Osteocyte (in vitro differentiated cells): ENCODE measurements at regions not wholly inside any gene's neighbourhood (a gene's known extent, or its start where the extent isn't known, plus 50 kb on each side); places are given as distances from the start of the nearest gene placed in this dataset.

ENCODE experiments used
- DNase-seq: peaks from one replicate; pipeline ENCODE4 v3.0.0; 2021; ENCODE audit warnings: mixed read lengths; ENCODE audit not compliant: unreplicated experiment; ENCODE audit errors: extremely low spot score
- H3K27ac Mint-ChIP-seq: one replicate; pipeline ENCODE4 v1.8.0; 2021; ENCODE audit warnings: mild to moderate bottlenecking, mixed read lengths; ENCODE audit not compliant: unreplicated experiment
- H3K27me3 Mint-ChIP-seq: one replicate; pipeline ENCODE4 v1.8.0; 2021; ENCODE audit warnings: mixed read lengths; ENCODE audit not compliant: unreplicated experiment
- H3K36me3 Mint-ChIP-seq: one replicate; pipeline ENCODE4 v1.8.0; 2021; ENCODE audit warnings: mixed read lengths; ENCODE audit not compliant: unreplicated experiment
- H3K4me1 Mint-ChIP-seq: one replicate; pipeline ENCODE4 v1.8.0; 2021; ENCODE audit warnings: mixed read lengths; ENCODE audit not compliant: unreplicated experiment
- H3K4me3 Mint-ChIP-seq: one replicate; pipeline ENCODE4 v1.8.0; 2021; ENCODE audit warnings: mild to moderate bottlenecking, moderate library complexity, mixed read lengths; ENCODE audit not compliant: unreplicated experiment
- H3K9me3 Mint-ChIP-seq: one replicate; pipeline ENCODE4 v1.8.0; 2021; ENCODE audit warnings: mixed read lengths; ENCODE audit not compliant: unreplicated experiment
- TF ChIP-seq, protein P1 (sequence below): fragments of 200-600 bp; sonication (generic); IDR thresholded peaks from 2 replicates; pipeline ENCODE4 v1.5.0; 2021; ENCODE audit warnings: antibody characterized with exemption, mild to moderate bottlenecking, moderate library complexity

DNA sequence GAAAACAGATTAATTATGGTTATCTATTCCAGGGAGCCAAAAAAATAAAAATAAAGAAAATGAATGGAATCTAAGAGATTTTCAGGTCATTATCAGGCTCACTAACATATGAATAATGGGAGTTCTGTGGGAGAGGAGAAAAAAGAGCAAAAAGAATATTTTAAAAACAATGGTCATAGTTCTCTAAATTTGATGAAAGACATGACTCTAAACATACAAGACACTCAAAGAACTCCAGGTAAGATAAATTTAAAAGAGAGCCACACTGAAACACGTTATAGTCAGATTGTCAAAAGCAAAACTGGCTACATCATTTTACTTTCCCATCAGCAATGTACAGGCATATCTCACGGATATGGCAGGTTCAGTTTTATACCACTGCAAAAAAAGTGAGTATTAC, 520.0 kb downstream of the ANKRD50 start:
- DNase-seq: no peak
- H3K4me1 Mint-ChIP-seq: peaks cover 27% of the 10 kb centered on the region
- no peak overlapping the region for H3K27ac Mint-ChIP-seq
- TF ChIP-seq, protein P1, sequence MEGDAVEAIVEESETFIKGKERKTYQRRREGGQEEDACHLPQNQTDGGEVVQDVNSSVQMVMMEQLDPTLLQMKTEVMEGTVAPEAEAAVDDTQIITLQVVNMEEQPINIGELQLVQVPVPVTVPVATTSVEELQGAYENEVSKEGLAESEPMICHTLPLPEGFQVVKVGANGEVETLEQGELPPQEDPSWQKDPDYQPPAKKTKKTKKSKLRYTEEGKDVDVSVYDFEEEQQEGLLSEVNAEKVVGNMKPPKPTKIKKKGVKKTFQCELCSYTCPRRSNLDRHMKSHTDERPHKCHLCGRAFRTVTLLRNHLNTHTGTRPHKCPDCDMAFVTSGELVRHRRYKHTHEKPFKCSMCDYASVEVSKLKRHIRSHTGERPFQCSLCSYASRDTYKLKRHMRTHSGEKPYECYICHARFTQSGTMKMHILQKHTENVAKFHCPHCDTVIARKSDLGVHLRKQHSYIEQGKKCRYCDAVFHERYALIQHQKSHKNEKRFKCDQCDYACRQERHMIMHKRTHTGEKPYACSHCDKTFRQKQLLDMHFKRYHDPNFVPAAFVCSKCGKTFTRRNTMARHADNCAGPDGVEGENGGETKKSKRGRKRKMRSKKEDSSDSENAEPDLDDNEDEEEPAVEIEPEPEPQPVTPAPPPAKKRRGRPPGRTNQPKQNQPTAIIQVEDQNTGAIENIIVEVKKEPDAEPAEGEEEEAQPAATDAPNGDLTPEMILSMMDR: no peak
- H3K36me3 Mint-ChIP-seq: peaks cover 19% of the 10 kb centered on the region
- H3K4me3 Mint-ChIP-seq: no peak overlapping the region
- H3K9me3 Mint-ChIP-seq: peaks cover 36% of the 10 kb centered on the region
- H3K27me3 Mint-ChIP-seq: no peaks in the 10 kb centered on the region

DNA sequence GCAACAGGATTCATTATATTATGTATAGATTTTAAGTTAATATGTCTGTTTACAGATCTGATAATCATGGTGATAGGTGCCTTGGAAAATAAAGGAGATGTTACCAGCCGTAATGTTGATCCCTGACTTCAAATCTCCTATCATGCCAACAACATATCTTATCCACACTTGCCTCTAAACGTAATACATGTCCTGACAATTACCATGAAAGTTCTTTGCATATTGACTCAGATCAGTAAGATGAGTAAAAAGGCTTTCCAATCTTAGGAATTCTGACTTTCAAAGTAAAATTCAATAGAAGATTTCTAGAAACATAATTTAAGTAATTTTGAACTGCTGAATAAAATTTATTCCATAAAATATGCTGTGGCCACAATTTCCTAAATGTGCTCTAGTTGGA, 513.3 kb downstream of the ANKRD50 start:
- peaks cover 5% of the 10 kb centered on the region for H3K36me3 Mint-ChIP-seq
- H3K27ac Mint-ChIP-seq: peak overlapping the region; percentile 82
- TF ChIP-seq, protein P1: no peak
- H3K27me3 Mint-ChIP-seq: no peaks in the 10 kb centered on the region
- no peak for DNase-seq
- peaks cover 17% of the 10 kb centered on the region for H3K9me3 Mint-ChIP-seq
- H3K4me1 Mint-ChIP-seq: peaks cover 37% of the 10 kb centered on the region
- no peak overlapping the region for H3K4me3 Mint-ChIP-seq

DNA sequence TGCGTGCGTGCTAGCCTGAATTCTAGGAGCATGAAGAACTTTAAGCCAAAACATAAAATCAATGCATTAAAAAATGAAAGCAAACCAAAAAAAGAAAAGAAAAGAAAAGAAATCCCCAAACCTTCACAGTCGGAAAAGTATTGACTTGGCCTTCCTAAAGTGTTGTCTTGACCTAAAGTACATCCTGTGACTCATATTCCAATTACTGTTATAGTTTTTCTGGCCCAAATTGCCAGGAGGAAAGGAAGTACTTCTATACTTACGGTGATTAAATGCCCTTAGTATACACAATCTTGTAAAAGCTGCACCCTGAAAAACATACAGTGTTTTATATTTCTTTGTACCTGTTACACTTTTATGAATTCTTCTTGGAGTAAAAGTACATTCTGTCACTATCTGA, 512.8 kb downstream of the ANKRD50 start:
- Mint-ChIP-seq H3K9me3 (peaks cover 13% of the 10 kb centered on the region), H3K4me1 (peaks cover 41% of the 10 kb centered on the region), H3K27ac (peak overlapping the region; percentile 82), H3K27me3 (no peaks in the 10 kb centered on the region), H3K4me3 (peak overlapping the region; percentile 49), H3K36me3 (peaks cover 4% of the 10 kb centered on the region)
- TF ChIP-seq, protein P1: no peak
- no peak for DNase-seq

DNA sequence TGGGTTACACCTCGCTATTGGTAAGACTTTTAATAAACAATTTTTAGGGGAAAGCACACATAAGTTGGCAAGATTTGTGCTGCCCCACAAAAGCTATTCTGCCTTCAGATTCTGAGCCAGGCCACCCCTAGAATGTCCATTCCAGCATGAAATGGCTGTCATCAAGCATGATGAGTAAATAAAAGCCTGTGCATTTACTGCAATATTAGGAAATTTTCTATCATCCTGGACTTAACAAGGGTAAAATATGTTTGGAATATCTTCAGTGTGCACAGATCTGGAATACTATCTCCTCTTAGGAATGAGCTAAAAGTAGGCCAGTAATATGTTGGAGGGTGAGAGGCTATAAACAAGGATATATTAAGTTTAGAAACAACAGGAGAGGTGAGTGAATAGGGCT, 510.9 kb downstream of the ANKRD50 start:
- TF ChIP-seq, protein P1: no peak
- H3K4me1 Mint-ChIP-seq: peaks cover 51% of the 10 kb centered on the region
- H3K9me3 Mint-ChIP-seq: no peaks in the 10 kb centered on the region
- H3K27me3 Mint-ChIP-seq: no peaks in the 10 kb centered on the region
- no peak overlapping the region for H3K4me3 Mint-ChIP-seq
- no peaks in the 10 kb centered on the region for H3K36me3 Mint-ChIP-seq
- no peak for DNase-seq
- no peak overlapping the region for H3K27ac Mint-ChIP-seq

DNA sequence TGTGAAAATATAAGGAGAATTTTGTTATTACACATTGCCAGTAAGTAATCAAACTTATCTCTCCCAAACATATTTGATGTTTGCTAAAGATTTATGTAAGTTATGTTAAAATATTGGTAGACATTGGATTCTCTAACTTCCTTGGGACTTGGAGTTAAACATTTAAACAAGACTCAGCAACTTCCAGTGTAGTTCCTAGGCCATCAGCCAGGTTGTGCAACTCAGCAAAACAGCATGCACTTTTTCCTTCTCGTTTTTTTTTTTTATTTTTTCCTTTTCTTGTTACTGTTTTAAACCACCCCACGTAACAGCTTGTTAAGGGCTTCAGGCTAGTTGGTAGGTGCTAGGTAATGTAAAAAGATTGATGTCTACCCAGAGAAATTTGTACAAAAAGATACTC, 510.4 kb downstream of the ANKRD50 start:
- Mint-ChIP-seq H3K27me3 (no peaks in the 10 kb centered on the region), H3K36me3 (no peaks in the 10 kb centered on the region), H3K9me3 (no peaks in the 10 kb centered on the region), H3K4me3 (no peak overlapping the region), H3K4me1 (peaks cover 55% of the 10 kb centered on the region), H3K27ac (no peak overlapping the region)
- TF ChIP-seq, protein P1: peak; percentile 27
- no peak for DNase-seq
